HEK293 (cell line): ENCODE measurements at regions not wholly inside any gene's neighbourhood (a gene's known extent, or its start where the extent isn't known, plus 50 kb on each side); places are given as distances from the start of the nearest gene placed in this dataset.

Experiments used
- CTCF ChIP-seq: fragments of 450-650 bp; formaldehyde crosslinking; IDR thresholded peaks from 2 replicates; pipeline ENCODE4 v1.5.1; 2016; ENCODE audit warnings: missing biosample characterization, missing genetic modification characterization
- MYNN ChIP-seq: fragments of 450-650 bp; formaldehyde crosslinking; IDR thresholded peaks from 2 replicates; pipeline ENCODE4 v1.5.1; 2016; ENCODE audit warnings: missing biosample characterization, missing genetic modification characterization, borderline replicate concordance
- ZFP37 ChIP-seq: fragments of 450-650 bp; formaldehyde crosslinking; IDR thresholded peaks from 2 replicates; pipeline ENCODE4 v1.5.1; 2016; ENCODE audit warnings: missing biosample characterization, missing genetic modification characterization
- ZNF274 ChIP-seq, 2 experiments: fragments of 200-500 bp in 1 of 2; fragments of 450-650 bp in 1 of 2; sonication (Bioruptor generic) in 1 of 2; formaldehyde crosslinking in 1 of 2; IDR thresholded peaks; 2 replicates each; pipeline versions ENCODE4 v1.5.1 to v1.6.1; 2014 to 2016; ENCODE audit warnings: borderline replicate concordance in 1 of 2, inconsistent platforms in 1 of 2, low read length in 1 of 2, missing biosample characterization in 1 of 2, missing genetic modification characterization in 1 of 2
- ZNF626 ChIP-seq: fragments of 450-650 bp; sonication (Bioruptor Pico); formaldehyde crosslinking; IDR thresholded peaks from 2 replicates; pipeline ENCODE4 v1.5.1; 2018; ENCODE audit warnings: missing biosample characterization, missing genetic modification characterization, inconsistent platforms
- ZNF777 ChIP-seq: fragments of 450-650 bp; formaldehyde crosslinking; IDR thresholded peaks from 2 replicates; pipeline ENCODE4 v1.5.1; 2017; ENCODE audit warnings: missing biosample characterization, missing genetic modification characterization, borderline replicate concordance

GRCh38 chr4:138870737-138871554 is 144.6 kb upstream of the NOCT start:
- TF ChIP-seq MYNN, result no peak
- TF ChIP-seq ZNF777 (tag by site-specific recombination), result no peak
- no peak for TF ChIP-seq ZFP37
- no peak for TF ChIP-seq CTCF (tag by site-specific recombination)
- TF ChIP-seq ZNF626, result no peak
- TF ChIP-seq ZNF274 (IDR thresholded peaks at IDR 0.05; ENCODE audit: low read length), result no peak
- no peak for TF ChIP-seq ZNF274 (tag by site-specific recombination; IDR thresholded peaks at IDR 0.05; ENCODE audit: borderline replicate concordance)
